Astrocyte of the cerebellum (primary cell): ENCODE measurements at regions not wholly inside any gene's neighbourhood (a gene's known extent, or its start where the extent isn't known, plus 50 kb on each side); places are given as distances from the start of the nearest gene placed in this dataset.
A peak's percentile ranks its signal among the peaks of the same experiment; 100 is the strongest.
"Not testable (repeated sequence)": the region's sequence is repeated elsewhere in the genome, so short reads cannot be mapped to it uniquely, and the experiment has no call there.

ENCODE experiments used
- DNase-seq: peaks from one replicate; pipeline ENCODE4 v3.0.0-alpha.2; 2011; ENCODE audit warnings: low read depth
- H3K4me3 ChIP-seq: 2 replicates; pipeline ENCODE4 v1.5.1; 2011; ENCODE audit warnings: mild to moderate bottlenecking, low read depth, low read length, moderate library complexity
- in situ Hi-C: cut with HindIII; loops from 2 replicates; pipeline ENCODE4 v1.10.0; 2017; ENCODE audit warnings: low sequenced_read_pairs
- TF ChIP-seq, protein P1 (sequence below): IDR thresholded peaks from 2 replicates; pipeline ENCODE4 v1.5.1; 2012; ENCODE audit warnings: low read length, low read depth, moderate library complexity, mild to moderate bottlenecking; ENCODE audit errors: missing control alignments

DNA sequence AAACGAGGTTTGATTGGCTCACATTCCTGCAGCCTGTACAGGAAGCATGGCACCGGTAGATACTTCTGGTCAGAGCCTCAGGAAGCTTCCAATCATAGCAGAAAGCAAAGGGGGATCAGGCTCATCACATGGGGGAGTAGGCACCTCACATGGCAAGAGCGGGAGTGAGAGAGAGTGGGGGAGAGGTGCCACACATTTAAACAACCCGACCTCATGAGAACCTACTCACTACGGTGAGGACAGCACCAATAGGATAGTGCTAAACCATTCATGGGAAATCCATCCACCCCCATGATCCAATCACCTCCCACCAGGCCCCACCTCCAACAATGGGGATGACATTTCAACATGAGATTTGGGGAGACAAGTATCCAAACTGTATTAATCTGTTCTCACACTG is 105.8 kb downstream of the SOCS6 start:
- DNase-seq, result no peak
- H3K4me3 ChIP-seq, result no peak overlapping the region
- in situ Hi-C loops, result loop anchor here (5.0 kb wide), 1 partner anchor 37 kb away; no protein-coding TSS in a partner anchor
- TF ChIP-seq, protein P1, sequence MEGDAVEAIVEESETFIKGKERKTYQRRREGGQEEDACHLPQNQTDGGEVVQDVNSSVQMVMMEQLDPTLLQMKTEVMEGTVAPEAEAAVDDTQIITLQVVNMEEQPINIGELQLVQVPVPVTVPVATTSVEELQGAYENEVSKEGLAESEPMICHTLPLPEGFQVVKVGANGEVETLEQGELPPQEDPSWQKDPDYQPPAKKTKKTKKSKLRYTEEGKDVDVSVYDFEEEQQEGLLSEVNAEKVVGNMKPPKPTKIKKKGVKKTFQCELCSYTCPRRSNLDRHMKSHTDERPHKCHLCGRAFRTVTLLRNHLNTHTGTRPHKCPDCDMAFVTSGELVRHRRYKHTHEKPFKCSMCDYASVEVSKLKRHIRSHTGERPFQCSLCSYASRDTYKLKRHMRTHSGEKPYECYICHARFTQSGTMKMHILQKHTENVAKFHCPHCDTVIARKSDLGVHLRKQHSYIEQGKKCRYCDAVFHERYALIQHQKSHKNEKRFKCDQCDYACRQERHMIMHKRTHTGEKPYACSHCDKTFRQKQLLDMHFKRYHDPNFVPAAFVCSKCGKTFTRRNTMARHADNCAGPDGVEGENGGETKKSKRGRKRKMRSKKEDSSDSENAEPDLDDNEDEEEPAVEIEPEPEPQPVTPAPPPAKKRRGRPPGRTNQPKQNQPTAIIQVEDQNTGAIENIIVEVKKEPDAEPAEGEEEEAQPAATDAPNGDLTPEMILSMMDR, result no peak

DNA sequence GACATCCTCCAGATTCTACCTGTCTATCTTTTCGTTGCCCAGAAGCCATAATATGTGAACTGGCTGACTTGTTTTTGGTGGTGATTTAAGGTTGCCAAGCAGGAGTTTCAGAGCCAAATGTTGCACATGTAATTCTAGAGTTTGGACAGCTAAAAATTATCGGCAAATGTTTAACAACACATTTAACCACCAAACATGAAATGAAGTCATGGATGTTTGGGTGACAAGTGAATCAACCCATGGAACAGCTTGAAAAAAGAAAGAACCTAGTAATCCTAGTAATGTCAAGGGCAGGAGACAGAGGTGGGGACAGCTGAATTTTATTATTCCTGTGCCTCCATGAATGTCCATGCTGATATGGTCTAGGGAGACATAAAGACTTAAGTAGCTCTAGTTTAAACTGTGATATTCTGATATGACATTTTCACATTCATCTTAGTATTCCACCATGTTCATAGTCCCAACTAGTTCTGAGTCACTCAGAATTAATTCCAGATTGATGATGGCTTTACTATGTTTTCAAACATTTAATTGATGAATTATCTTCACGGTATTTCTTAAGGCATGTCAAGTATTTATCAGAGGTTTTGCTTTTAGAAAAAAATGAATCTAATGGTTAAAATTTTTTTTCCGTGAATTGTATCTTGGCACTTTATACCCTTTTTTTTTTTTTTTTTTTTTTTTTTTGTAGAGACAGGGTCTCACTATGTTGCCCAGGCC is 101.7 kb downstream of the SOCS6 start:
- no peak for DNase-seq
- in situ Hi-C loops, result loop anchor here (5.0 kb wide), 1 partner anchor 33 kb away; no protein-coding TSS in a partner anchor
- TF ChIP-seq, protein P1, result no peak
- no peak overlapping the region for H3K4me3 ChIP-seq

DNA sequence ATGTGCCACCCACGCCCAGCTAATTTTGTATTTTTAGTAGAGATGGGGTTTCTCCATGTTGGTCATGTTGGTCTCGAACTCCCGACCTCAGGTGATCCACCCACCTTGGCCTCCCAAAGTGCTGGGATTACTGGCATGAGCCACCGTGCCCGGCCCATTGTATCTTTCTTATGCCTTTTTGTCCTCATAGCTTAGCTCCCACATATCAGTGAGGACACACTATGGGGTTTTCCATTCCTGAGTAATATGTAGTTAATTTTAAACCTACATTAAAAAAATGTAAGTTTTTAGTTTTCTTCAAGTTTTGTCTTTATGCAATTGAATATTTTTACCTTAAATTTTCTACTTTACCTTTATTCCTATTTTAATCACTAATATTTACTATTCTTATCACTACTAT is 100.2 kb downstream of the SOCS6 start:
- H3K4me3 ChIP-seq, in situ Hi-C loops, DNase-seq: not testable (repeated sequence)

DNA sequence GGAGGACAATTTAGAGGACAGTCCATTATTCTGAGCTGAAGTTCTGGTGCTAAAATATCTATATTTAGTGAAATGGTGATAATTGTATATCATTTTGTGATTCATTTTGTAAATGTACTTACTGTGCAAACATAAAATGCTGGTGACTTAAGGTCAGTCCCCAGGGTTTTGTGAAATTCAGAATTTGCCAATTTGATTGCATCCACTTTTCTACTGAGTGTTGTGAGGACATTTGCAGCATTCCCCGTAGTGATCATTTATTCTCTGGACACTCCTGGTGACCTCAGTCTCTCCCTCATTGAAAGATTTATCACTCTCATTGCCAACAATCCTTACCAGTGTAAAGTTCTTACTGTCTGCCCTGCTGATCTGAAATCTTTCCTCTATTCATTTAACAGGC is 98.2 kb downstream of the SOCS6 start:
- in situ Hi-C loops, result no loop called here
- no peak for DNase-seq
- TF ChIP-seq, protein P1, result no peak
- H3K4me3 ChIP-seq, result no peak overlapping the region

DNA sequence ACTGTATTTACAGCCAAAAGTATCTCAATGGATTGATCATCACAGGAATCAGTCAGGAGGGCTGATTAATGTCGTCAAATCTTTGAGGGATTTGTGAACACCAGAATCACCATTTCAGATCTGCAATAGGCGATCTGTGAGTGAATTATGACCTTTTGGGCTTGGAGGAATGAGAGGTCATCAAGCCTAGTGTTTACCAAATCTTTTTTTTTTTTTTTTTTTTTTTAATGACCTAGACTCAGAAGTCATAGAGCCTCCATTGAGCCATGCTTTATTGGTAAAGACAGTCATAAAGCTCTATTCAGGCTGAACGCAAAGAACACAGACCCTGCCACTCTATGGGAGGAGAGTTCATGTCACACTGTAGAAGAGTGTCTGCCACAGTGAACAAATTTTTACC is 97.7 kb downstream of the SOCS6 start:
- in situ Hi-C loops, result no loop called here
- DNase-seq, result no peak
- H3K4me3 ChIP-seq, result no peak overlapping the region
- TF ChIP-seq, protein P1, result no peak

DNA sequence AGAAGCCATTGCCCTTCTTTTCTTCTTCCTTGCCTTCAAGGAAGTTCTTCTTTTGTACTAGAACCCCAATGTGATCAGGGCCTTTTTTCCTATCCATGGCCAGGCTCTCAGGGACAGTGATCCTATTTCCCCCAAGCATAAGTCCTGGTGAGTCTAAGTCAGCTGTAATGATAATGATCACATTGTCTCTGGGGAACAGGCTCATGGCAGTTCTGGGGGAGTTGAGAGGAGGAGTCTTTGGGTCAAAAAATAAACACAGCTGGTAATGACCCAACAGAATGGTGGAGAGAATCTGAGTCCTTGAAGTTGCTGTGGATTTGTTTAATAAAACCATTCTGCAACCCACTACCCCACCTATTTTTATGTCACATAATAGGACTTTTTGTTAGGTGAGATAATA is 96.6 kb downstream of the SOCS6 start:
- in situ Hi-C loops, result no loop called here
- H3K4me3 ChIP-seq, result no peak overlapping the region
- DNase-seq, result no peak
- TF ChIP-seq, protein P1, result no peak

DNA sequence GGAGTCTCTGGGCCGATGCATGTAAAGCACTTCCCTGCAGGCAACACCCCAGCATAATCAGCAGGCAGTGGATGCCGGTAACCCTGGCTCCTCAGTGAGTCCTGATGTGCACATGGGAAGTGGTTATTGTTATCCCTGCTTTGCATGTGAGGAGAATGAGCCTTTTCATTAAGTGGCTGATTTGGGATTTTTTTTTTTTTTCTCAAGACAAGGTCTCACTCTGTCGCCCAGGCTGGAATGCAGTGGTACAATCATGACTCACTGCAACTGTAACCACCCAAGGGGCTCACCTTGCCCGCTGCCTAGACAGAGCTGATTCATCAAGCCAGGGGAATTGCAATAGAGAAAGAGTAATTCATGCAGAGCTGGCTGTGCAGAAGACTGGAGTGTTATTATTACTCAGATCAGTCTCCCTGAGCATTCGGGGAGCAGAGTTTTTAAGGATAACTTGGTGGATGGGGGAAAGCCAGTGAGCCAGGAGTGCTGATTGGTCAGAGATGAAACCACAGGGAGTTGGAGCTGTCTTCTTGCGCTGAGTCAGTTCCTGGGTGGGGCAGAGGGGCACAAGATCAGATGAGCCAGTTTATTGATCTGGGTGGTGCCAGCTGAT is 95.4 kb downstream of the SOCS6 start:
- in situ Hi-C loops, result no loop called here
- peak; percentile 38 for DNase-seq
- no peak overlapping the region for H3K4me3 ChIP-seq
- TF ChIP-seq, protein P1, result no peak
